GM19397 (cell line): ENCODE measurements at regions not wholly inside any gene's neighbourhood (a gene's known extent, or its start where the extent isn't known, plus 50 kb on each side); places are given as distances from the start of the nearest gene placed in this dataset.

Experiments
- ATAC-seq: cut with Tn5 transposase; IDR thresholded peaks from one replicate; pipeline ENCODE4 v1.9.1; 2021; ENCODE audit warnings: mild to moderate bottlenecking, moderate library complexity; ENCODE audit not compliant: unreplicated experiment

GRCh38 chr4:137343221-137343620 is 189.1 kb downstream of the PCDH18 start:
- ATAC-seq, result no peak

GRCh38 chr4:137333031-137333430 is 199.3 kb downstream of the PCDH18 start:
- ATAC-seq, result no peak

GRCh38 chr4:137312257-137312656 is 220.0 kb downstream of the PCDH18 start:
- ATAC-seq, result no peak

GRCh38 chr4:137310593-137311490 is 221.5 kb downstream of the PCDH18 start:
- no peak for ATAC-seq

GRCh38 chr4:137310166-137310565 is 222.1 kb downstream of the PCDH18 start:
- ATAC-seq, result no peak

- ATAC-seq, result no peak
Observed at GRCh38 chr4:137309424-137309823, 222.9 kb downstream of the PCDH18 start.

GRCh38 chr4:137307806-137308205 is 224.5 kb downstream of the PCDH18 start:
- ATAC-seq, result no peak

- ATAC-seq, result no peak
Observed at GRCh38 chr4:137300776-137301175, 231.5 kb downstream of the PCDH18 start.

- no peak for ATAC-seq
Observed at GRCh38 chr4:137299281-137299680, 233.0 kb downstream of the PCDH18 start.

- no peak for ATAC-seq
Observed at GRCh38 chr4:137293281-137293680, 239.0 kb downstream of the PCDH18 start.

GRCh38 chr4:137283737-137284136 is 248.6 kb downstream of the PCDH18 start:
- ATAC-seq, result no peak

- no peak for ATAC-seq
Observed at GRCh38 chr4:137278431-137278830, 253.9 kb downstream of the PCDH18 start.

GRCh38 chr4:137274404-137274803 is 257.9 kb downstream of the PCDH18 start:
- ATAC-seq, result no peak

- ATAC-seq, result no peak
Observed at GRCh38 chr4:137267024-137267423, 265.3 kb downstream of the PCDH18 start.

GRCh38 chr4:137266511-137266910 is 265.8 kb downstream of the PCDH18 start:
- ATAC-seq, result no peak

- ATAC-seq, result no peak
Observed at GRCh38 chr4:137263206-137263605, 269.1 kb downstream of the PCDH18 start.

GRCh38 chr4:137253949-137254348 is 278.3 kb downstream of the PCDH18 start:
- ATAC-seq, result no peak

- no peak for ATAC-seq
Observed at GRCh38 chr4:137249112-137249511, 283.2 kb downstream of the PCDH18 start.

- no peak for ATAC-seq
Observed at GRCh38 chr4:137238456-137239162, 293.7 kb downstream of the PCDH18 start.

- no peak for ATAC-seq
Observed at GRCh38 chr4:137226900-137227299, 305.4 kb downstream of the PCDH18 start.

GRCh38 chr4:137226221-137226620 is 306.1 kb downstream of the PCDH18 start:
- no peak for ATAC-seq
